Activated CD4-positive, alpha-beta T cell treated with anti-CD3 and anti-CD28 coated beads, Interleukin-2, amount 50 U/mL, for 24 hours (primary cell): ENCODE measurements at regions not wholly inside any gene's neighbourhood (a gene's known extent, or its start where the extent isn't known, plus 50 kb on each side); places are given as distances from the start of the nearest gene placed in this dataset.

Experiments used
- DNase-seq, 2 donors: peaks; one replicate each; pipeline ENCODE4 v3.0.0-alpha.2; 2020; ENCODE audit warnings: low read depth in 1 of 2, low spot score in 1 of 2

DNA sequence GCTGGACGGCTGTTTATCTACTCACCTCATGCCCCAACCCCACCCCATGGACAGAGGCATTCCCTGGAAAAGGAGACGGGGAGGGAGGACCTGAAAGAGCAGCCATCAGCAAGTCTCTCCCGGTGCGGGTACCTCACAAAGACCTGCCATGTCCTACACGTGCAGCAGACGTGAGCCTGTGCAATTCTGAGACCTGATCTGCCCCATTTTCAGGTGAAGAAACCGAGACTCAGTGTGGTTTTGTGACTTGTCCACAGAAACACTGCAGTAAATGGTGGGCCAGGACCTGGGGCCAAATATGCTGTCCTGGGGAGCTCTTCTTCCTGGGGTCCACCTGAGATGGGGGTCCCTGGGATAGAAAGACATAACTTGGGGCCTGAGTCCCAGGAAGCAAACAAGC lies 137.0 kb upstream of the LINGO1 start:
- DNase-seq: no peak

DNA sequence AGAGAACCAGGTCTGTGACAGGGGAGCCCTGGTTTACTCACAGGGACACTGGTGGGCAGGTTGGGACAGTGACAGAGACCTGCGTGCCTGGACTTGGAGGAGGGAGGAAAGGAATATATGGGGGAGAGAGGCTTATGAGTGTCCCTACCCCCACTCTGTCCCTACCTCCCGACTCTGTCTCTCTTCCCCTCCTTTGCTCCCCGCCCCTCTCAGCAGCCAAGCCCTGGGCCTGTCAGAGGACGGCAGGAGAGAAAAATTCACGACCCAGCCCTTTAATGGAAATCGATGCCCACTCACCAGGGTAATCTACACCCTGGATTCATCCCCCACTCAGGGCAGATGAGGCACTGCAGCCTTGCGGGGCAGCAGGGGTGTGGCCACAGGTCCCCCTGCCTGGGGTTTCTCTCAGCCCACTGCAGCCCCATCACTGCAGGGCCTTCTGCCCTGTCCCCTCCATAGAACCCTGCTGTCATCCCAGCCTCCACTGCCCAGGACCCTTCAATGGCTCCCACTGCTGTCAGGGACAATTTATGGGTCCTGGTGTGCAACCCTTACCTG lies 135.9 kb upstream of the LINGO1 start:
- DNase-seq: no peak

DNA sequence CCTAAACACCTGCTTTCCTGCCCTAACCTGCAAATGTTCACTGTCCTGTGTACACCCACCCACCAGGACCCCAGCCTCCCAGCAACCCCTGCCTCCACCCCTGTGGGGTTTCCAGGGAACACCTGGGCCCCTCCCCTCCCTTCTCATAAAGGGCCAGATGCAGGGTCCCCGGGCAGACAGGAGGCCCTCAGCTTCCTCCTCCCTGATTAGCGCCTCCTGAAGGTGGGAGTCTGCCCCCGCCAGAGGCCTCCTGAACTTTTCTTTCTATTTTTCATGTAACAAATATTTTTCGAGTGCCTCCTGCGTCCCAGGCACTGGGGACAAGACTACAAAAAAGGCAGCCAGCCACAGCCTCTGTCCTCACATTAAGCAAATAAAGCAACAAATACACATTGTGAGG lies 135.4 kb upstream of the LINGO1 start:
- no peak for DNase-seq

DNA sequence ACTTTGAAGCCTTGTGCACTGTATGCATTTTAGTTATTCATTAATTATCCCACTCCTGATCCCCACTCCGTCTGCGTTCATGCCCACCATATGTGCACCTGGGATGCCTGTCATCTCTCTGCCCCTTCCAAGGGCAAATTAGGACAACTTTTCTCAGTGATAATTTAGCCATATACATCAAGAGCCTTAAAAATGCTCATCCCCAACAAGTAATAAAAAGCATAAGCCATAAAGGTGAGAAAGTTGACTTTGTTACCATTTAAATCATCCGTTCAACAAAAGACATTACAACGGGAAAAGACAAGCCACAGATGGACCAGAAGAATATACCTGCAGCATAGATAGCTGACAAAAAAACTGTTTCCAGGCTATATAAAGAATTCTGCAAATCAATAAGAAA lies 131.4 kb upstream of the LINGO1 start:
- DNase-seq: no peak

DNA sequence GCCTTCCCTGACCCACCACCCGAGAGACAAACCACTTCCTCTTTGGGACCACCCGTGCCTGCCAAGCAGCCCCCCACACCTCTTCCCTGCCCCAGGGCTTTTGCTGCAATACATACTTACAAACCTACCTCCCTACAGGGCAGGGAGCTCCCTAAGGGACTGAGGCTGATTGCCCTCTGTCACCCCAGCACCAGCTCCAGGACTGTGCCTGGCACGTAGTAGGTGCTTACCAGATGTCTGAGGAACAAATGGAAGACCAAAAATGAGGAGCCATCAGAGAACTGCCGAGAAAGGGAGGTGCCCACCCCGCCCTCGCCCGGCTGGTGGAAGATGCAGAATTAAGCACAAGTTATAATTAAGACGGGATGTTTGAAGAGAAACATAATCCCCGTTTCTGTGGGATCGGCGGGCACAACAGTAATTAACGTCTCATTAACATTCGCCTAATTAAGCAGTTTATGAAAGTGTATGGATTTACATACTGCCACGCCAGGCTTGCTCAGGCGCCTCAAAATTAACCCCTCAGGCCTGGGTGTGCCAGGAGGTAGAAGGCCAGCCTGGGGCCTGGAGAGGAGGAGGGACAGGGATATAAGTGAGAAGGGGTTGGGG lies 130.1 kb upstream of the LINGO1 start:
- DNase-seq: no peak

DNA sequence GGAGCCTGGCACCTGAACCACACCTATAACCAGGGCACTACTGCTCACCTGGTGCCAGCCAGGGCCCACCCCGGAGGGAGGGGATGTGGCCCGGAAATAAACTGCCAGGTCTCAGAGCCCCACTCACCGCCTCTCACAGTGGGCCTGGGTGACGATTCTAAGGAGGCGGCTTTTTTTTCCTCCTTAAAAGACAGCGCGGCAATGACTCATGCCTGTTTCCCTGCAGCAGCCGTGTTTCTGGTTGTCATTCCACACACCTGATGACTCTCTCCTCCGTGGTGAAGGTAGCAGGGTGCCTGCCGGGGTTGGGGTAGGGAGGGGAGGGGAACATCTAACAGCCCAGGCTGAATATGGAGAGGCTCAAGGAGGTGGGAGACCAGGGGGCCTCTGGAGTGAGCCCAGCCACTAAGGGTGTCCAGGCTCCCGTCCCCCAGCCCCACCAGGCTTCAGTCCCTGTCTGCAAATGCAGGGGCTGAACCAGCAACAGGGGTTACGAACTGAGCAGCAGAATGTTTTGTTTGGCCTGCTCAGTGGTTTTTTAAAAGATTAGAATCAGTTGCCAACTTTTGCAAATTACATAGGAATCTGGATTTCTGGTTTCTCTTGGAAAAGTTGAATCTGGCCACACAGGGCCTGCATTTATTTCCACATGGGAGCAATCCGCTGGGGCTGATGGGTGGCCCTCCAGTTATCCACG lies 127.3 kb upstream of the LINGO1 start:
- DNase-seq: no peak

DNA sequence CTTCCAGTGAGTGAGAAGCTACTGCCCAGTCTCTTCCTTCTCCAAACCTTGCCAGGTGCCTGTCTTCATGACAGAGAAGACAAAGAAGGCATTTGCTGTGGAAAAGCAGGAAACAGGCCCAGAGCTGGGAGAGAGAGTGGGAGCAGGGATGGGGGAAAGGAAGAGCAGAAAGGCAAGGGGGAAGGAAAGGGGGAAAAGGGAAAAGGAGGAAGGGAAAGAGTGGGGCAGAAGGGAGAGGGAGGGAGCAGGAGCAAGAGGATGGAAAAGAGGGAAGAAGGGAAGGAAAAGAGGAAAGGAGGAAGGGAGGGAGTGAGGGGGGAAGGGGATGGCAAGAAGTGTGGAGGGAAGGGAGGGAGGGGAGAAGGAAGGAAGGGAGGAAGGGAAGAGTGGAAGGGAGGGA lies 121.2 kb upstream of the LINGO1 start:
- DNase-seq: no peak

DNA sequence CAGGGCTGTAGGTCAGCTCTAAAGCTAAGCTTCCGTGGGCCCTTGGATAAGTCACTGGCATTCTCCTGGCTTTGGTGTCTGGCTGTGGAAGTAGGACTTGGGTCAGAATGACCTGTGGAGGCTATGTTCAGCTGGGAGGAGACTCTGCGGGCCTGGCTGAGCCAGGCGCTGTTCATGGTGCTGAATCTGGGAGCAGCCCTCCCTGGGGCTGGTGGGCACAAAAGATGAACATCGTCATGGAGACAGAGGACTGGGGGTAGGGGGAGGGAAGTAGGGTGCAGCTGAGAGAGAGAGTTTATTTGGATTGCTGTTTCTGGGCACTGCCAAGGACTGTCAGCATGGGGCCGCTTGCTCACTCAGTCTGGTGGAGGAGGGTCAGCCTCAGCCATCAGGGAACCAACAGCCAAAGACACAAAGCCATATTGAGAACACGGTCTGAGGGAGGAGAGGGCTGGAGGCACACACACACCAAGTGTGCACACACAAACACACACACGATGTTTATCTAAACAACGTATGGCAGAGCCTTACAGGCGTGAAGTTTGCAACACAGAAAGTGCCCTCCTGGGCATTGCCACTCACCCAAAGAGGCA lies 120.7 kb upstream of the LINGO1 start:
- no peak for DNase-seq

DNA sequence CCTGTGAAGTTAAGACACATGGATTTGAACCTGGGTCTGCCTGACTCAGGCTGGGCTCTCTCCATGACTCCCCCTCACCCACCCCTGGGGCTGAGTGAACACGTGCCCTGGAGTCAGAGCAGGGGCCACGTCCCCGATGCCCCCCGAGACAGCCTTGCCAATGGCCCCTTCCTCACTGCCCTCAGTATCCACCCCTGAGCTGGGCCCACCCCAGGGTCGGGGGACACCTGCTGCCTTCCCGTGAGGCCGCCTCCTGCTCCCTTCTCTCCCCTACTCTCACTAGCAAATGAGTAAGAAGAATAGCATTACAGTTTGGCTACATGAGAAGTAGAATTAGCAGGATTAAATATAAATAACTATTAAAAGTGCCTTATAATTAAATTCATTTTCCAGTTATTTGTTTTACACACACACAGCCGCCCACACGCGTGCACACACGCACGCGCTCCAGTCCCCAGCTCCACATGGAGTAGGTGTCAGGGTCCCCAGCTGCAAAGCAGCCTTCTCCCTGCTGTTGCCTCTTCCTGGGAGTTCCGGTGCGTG lies 117.4 kb upstream of the LINGO1 start:
- DNase-seq: no peak

DNA sequence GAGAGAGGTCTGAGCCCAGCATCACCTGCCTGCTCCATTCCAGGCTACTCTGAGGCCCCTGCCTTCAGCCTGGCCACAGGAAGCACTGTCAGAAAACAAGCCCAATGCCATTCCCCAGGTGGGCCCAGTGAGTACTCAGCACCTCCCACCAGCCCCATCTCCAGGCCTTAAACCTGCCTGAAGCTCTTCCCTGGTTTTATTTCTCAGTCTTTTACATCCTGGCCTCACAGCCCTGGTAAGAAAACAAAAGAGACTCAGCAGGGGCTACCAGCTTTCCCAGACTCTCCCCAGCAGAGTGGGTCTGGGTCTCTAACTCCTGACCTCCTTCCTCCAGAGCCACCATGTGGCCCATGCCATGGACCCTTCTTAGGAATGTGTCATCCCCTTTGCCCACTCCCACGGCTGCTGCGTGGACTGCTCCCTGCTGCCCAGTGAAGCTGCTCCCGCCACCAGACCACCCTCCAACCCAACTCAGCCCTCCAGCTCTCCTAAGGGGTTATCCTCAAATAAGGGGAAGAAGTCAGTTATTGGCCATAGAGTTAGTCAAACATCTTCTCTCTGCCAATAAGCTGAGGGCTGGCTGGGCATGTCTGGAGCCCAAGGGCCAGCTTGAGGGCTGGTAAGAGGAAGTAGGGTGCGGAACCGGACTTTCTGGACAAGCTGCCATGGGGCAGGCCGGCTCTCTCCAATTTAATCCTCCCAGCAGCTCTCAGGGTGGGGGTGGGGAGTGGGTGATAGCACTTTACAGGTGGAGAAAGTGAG lies 116.7 kb upstream of the LINGO1 start:
- DNase-seq: no peak

DNA sequence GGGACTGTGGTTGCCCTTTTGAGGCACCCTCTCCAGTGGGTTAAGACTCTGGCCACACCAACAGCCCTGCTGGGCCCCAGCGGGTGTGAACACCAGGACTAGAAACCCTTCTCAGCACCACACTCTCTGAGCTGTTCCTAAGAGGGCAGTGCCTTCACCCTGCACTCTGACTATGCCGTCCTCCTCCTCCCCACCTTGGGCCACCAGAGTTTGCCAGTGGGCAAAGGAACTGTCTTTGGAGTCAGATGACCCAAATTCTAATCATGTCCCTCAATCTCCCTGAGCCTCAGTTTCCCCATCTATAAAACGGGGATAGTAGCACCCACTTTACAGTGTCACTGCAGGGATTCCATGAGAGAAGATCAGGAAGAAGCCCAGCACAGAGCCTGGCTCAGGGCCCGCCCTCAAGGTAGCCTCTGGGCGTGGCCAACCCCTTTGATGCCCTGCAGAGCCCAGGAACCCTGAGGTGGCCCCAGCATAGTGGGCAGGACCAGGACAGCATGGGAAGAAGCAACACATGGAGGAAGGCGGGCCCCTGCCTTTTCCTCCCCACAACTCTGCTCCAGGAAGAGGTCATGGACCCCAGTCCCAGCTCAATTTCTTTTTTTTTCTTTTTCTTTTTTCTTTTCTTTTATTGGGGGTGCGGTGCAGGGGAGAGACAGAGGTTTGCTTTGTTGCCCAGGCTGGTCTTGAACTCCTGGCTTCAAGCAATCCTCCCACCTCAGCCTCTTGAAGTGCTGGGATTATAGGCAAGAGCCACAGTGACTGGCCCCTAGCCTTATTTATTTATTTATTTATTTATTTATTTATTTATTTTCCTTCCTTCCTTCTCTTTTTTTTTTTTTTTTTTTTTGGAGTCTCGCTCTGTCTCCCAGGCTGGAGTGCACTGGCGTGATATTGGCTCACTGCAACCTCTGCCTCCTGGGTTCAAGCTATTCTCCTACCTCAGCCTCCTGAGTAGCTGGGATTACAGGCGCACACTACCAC lies 115.7 kb upstream of the LINGO1 start:
- DNase-seq: no peak

DNA sequence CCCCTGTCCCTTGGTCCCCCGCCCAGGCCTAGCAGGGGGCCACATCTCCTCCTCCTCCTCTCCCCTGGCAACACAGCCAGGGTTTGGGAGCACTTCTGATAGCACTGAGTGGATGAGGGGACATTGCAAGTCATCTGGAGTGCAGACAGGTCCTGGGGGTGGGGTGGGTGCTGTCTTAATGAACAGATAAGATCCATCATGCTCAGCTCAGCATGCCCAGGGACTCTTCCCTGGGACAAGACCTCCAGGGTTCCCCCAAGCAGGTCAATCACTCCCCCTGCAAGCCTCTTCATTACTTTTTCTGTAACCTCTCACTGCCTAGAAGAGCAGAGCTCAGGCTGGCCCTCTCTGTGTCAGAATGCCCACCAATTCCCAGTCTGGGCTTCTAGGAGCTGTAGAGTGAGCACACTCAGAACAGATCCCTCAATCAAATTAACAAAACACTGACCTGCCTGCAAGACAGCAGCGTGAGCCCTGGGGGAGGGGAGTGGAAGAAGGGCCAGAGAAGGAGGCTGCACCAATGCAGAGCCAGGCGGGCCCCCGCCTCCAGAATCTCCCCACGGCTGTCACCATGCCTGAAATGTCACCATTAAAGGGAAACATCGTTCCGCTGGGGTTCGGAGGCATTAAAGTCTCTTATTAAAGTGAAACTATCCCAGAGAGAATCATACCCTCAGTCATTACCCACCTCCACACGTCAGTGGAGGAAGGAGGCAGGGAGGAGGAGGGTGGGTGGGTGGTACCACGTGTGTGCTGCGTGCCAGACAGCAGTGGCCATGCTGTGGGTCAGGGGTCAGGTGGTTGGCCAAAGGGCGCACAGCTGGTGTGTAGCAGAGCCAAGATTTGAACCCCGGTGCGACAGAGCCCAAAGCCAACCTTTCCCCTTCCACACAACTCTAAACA lies 114.7 kb upstream of the LINGO1 start:
- no peak for DNase-seq

DNA sequence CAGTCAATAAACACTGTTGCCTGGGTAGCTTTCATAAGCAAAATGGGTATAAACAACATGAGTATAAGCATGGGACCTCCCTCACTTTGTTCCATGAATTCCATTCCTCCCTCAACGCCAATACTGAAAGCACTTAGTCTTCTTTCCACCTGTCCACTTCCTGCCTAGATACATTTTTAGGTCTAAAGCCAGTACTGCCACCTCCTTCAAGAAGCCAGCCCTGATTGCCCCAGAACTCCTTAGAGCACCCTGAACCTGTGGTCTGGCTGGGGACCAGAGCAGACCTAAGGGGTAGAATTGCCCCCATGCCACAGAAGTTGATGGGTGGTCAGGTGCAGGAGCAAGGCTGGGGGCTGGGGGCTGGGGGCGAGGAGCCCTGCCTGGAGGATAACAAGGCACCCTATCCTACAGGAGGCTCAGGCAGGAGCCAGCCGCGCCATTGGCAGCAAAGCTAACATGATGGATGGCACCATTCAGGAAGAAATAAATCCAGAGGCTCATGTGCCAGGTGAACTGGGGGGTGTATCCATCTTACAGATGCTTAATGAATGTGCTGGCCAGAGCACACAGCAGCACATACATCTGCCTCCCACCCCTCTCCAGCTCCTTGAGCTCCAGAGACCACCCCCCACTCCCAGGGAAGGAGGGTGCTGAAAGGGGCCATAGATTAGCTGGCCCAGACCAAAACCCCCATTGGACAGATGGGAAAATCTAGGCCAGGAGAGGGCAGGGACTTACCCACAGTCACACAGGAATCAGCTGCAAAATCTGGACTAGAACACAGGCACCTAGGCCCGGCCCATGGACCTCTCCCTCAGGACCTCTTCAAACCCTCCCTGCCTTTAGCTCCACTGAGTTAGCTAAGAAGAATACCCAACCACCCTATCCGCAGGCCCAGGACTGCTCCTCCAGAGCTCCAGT lies 113.8 kb upstream of the LINGO1 start:
- no peak for DNase-seq

DNA sequence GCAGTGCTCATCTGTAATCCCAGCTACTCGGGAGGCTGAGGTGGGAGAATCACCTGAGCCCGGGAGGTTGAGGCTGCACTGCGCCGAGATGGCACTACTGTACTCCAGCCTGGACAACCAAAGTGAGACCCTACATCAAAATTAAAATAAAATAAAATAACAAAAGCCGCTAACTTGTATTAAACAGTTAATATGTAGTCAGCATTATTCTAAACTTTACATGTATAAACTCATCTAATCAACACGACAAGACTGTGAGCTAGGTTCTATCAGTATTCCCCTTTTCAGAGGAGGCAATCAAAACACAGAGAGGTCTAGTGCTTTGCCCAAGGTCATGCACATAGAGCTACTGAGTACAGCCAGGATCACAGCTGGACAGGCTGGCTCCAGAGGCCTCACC lies 111.7 kb upstream of the LINGO1 start:
- DNase-seq: no peak

DNA sequence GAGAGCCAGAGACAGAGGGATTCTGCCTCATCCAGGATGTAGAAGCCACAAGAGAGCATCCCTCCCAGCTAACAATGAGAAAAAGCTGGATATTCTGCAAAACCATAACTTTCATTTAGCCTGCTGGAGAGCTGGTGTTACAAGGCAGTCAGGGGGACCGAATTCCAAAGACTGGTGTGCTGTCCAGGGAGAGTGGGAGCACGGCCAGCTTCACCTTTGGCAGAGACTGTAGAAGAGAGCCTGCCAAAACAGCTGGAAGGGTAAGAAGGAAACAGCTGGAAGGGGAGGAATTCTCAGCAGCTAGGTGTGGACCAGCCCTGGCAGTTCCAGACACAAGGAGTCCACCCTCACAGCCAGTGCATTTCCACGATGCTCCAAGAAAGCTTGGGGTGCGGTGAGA lies 109.9 kb upstream of the LINGO1 start:
- no peak for DNase-seq

DNA sequence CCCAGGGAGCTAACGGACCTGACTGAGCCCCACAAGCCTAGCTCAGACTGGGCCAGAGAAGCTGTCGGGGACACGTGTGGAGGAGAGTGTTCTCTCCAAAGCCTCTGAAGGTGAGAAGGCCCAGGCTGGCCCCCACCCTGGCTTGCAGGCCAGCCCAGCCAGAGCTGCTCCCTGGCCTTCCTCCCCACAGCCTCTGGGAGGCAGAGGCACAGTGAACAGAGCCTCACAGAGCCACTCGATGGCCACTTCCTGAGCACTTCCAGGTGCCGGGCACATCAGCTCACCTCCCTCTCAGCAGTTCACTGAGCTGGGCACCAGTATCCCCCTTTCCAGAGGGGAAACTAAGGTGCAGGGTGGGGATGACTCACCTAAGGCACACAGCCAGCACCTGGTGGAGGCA lies 109.4 kb upstream of the LINGO1 start:
- DNase-seq: no peak

DNA sequence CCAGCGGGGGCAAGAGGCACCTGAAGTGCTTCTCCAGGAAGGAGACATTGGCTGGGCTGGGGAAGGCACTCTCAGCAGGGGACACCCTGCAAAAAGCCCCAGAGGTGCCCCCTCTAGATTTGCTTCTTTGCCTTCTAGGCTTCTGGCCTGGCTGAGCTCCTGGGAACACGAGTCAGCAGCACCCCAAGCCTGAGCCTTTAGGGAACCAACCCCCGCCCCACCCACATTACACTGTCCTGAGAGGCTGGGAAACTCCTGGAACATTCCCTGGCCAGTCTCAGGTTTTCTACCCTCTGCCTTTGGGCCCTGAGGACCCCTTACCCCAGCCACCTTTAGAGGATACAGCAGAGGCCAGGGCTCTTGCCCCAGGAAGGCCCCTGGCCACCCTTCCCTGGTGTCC lies 108.4 kb upstream of the LINGO1 start:
- DNase-seq: no peak
